ENCODE measurements at regions not wholly inside any gene's neighbourhood (a gene's known extent, or its start where the extent isn't known, plus 50 kb on each side); places are given as distances from the start of the nearest gene placed in this dataset.

DNA sequence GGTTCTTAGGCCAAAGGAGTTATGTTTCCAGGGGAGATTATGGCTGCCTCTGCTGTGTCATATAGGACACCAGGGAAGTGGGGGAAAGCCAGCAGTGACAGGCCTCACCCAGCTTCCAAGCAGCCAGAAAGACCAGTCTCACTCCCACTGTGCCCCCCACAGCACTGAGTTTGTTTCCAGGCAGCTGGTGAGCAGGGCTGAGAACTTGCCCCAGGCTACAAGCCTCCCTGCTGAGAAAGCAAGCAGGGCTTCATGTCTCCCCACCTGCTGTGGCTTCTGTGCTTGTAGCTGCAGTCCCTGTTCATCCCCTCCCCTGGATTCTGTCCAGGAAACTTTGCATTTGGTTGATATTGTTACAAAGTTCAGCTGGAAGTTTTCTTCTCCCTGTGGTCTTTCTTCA lies 376.3 kb downstream of the PDCD6IP start:
- no peak for DNase-seq (ENCODE audit: low spot score in 2 of 2)
- Histone ChIP-seq H3K4me1 (no peaks in the 10 kb centered on the region), H3K27me3 (no peaks in the 10 kb centered on the region), H3K36me3 (no peaks in the 10 kb centered on the region), H3K9me3 (no peaks in the 10 kb centered on the region), H3K27ac (no peak overlapping the region), H3K4me3 (no peak overlapping the region)
- intact Hi-C loops (cut with DNase I), result no loop called here
- TF ChIP-seq, protein P1, sequence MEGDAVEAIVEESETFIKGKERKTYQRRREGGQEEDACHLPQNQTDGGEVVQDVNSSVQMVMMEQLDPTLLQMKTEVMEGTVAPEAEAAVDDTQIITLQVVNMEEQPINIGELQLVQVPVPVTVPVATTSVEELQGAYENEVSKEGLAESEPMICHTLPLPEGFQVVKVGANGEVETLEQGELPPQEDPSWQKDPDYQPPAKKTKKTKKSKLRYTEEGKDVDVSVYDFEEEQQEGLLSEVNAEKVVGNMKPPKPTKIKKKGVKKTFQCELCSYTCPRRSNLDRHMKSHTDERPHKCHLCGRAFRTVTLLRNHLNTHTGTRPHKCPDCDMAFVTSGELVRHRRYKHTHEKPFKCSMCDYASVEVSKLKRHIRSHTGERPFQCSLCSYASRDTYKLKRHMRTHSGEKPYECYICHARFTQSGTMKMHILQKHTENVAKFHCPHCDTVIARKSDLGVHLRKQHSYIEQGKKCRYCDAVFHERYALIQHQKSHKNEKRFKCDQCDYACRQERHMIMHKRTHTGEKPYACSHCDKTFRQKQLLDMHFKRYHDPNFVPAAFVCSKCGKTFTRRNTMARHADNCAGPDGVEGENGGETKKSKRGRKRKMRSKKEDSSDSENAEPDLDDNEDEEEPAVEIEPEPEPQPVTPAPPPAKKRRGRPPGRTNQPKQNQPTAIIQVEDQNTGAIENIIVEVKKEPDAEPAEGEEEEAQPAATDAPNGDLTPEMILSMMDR (IDR thresholded peaks at IDR 0.05), result no peak

DNA sequence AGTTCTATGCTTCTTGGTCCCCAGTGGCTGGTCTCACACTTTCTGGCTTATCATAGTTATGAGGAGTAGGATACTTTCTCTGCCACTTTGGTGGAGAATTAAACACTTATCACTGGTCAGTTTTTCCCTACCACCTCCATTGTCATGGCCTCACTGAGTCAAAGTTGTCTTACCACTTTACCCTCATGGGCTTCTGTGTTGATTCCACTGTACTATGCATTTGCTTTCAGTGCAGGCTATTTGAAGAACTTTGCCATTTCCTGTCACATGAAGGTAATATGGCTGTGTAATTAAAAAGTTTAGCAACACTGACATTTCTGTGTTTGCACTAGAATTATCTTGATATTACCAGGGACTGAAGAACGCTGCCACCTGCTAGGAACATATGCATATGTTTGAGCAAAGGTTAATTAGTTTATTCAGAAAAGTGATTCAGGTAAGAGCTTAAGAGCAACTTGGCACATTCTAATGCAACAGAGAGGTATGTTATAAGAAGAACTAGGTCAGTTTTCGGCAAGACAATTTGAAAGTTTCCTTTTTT lies 377.3 kb downstream of the PDCD6IP start:
- intact Hi-C loops (cut with DNase I), result no loop called here

DNA sequence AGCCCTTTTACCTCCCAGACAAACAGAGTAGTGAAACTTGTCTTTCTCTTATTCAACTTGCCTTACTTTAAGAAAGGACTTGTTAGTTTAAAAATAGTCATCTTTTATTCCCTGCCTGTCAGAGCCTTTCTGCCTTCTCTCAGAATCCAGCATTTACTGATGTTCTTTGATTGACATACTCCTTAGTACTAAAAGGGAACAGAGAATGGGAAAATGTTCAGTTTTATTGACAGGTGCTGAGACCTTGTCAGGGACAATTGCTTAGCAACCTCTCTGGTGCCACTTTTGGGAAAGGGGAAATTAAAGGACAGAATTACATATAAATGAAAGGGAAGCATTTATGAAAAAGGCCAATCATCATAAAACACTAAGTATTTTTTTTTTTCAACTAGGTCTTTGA lies 378.3 kb downstream of the PDCD6IP start:
- no peaks in the 10 kb centered on the region for H3K4me1 ChIP-seq
- H3K27ac ChIP-seq, result no peak overlapping the region
- no peak for DNase-seq (ENCODE audit: low spot score in 2 of 2)
- H3K4me3 ChIP-seq, result no peak overlapping the region
- TF ChIP-seq, protein P1 (IDR thresholded peaks at IDR 0.05), result no peak
- H3K27me3 ChIP-seq, result no peaks in the 10 kb centered on the region
- intact Hi-C loops (cut with DNase I), result no loop called here
- H3K36me3 ChIP-seq, result no peaks in the 10 kb centered on the region
- no peaks in the 10 kb centered on the region for H3K9me3 ChIP-seq

More for the DNA sequence above, 377.3 kb downstream of the PDCD6IP start:
- Histone ChIP-seq H3K27ac (no peak overlapping the region), H3K27me3 (no peaks in the 10 kb centered on the region), H3K4me3 (no peak overlapping the region), H3K9me3 (no peaks in the 10 kb centered on the region), H3K4me1 (no peaks in the 10 kb centered on the region), H3K36me3 (no peaks in the 10 kb centered on the region)
- no peak for DNase-seq (ENCODE audit: low spot score in 2 of 2)
- TF ChIP-seq, protein P1 (IDR thresholded peaks at IDR 0.05), result no peak

DNA sequence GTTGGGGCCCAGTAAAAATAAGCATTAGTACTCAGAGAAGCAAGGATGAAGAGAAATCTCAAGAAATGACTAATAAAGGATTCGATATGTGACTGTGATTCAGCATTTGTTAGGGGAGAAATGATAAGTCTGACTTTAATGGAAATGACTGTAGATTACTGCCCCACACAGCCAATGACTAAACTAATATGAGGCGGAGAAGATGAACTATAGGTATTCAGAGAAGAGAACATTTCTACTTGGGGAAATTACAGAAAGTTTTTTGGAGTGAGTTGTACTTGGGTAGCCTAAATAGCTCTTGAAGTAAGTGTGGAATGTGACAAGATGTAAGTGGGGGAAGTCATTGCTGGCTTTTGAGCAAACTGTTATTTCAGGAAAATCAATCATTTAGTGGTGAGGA lies 380.0 kb downstream of the PDCD6IP start:
- H3K36me3 ChIP-seq, result no peaks in the 10 kb centered on the region
- TF ChIP-seq, protein P1 (IDR thresholded peaks at IDR 0.05), result no peak
- H3K27ac ChIP-seq, result no peak overlapping the region
- no peaks in the 10 kb centered on the region for H3K27me3 ChIP-seq
- H3K9me3 ChIP-seq, result no peaks in the 10 kb centered on the region
- no peak for DNase-seq (ENCODE audit: low spot score in 2 of 2)
- H3K4me3 ChIP-seq, result no peak overlapping the region
- no peaks in the 10 kb centered on the region for H3K4me1 ChIP-seq
- intact Hi-C loops (cut with DNase I), result no loop called here

DNA sequence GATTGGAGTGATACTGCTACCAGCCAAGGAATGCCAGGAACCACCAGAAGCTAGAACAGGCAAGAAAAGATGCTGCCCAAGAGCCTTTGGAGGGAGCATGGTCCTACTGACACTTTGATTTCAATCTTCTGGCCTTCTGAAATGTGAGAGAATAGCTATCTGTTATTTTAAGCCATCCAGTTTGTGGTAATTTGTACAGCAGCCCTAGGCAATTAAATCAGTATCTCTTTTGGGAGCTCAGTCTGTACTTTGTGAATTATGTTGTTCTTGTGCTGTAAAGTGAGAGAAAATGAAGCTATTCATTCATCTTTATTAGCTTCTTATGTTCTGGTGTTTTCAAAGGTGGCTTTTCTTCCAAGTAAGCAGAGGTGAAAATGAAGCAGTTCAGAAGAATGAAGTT lies 381.3 kb downstream of the PDCD6IP start:
- Histone ChIP-seq H3K27ac (no peak overlapping the region), H3K36me3 (no peaks in the 10 kb centered on the region), H3K27me3 (no peaks in the 10 kb centered on the region), H3K4me3 (no peak overlapping the region), H3K4me1 (no peaks in the 10 kb centered on the region), H3K9me3 (no peaks in the 10 kb centered on the region)
- intact Hi-C loops (cut with DNase I), result no loop called here
- DNase-seq (ENCODE audit: low spot score in 2 of 2), result no peak
- TF ChIP-seq, protein P1 (IDR thresholded peaks at IDR 0.05), result no peak

DNA sequence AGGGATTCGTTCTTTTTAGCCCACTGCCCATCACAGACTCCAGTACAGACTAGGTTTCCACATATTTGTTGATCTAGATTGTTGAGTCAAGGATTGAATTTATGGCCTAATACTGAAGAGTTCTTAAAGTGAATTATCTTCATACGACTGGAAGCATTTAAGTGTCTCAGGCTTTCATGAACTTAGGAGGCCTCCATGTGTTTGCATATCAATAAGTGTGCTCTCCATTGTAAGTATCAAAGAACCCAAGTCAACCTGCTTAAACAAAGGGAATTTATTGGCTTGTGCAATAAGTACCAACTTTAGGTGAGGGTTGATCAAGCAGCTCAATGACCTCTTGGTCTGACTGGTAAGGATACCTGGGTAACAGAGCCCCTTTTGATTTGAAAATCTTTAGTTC lies 382.1 kb downstream of the PDCD6IP start:
- no peak overlapping the region for H3K27ac ChIP-seq
- H3K9me3 ChIP-seq, result no peaks in the 10 kb centered on the region
- H3K4me3 ChIP-seq, result no peak overlapping the region
- DNase-seq (ENCODE audit: low spot score in 2 of 2), result no peak
- no peaks in the 10 kb centered on the region for H3K27me3 ChIP-seq
- TF ChIP-seq, protein P1 (IDR thresholded peaks at IDR 0.05), result no peak
- H3K36me3 ChIP-seq, result no peaks in the 10 kb centered on the region
- intact Hi-C loops (cut with DNase I), result no loop called here
- H3K4me1 ChIP-seq, result no peaks in the 10 kb centered on the region

All from ascending aorta (tissue), 2 donors.